SW480 (cell line): ENCODE measurements at regions not wholly inside any gene's neighbourhood (a gene's known extent, or its start where the extent isn't known, plus 50 kb on each side); places are given as distances from the start of the nearest gene placed in this dataset.

Experiments
- DNase-seq: peaks from one replicate; pipeline ENCODE4 v3.0.0-alpha.2; 2016; ENCODE audit warnings: low spot score

GRCh38 chr6:17047889-17048288, 54.0 kb upstream of the STMND1 start:
- no peak for DNase-seq

- no peak for DNase-seq
Measured at GRCh38 chr6:17045581-17046322, 56.1 kb upstream of the STMND1 start.

GRCh38 chr6:17043148-17043522, 58.7 kb upstream of the STMND1 start:
- no peak for DNase-seq

GRCh38 chr6:17042422-17043147, 59.3 kb upstream of the STMND1 start:
- DNase-seq, result peak; percentile 23

- no peak for DNase-seq
Measured at GRCh38 chr6:17039266-17039665, 62.6 kb upstream of the STMND1 start.

GRCh38 chr6:17038316-17038715, 63.5 kb upstream of the STMND1 start:
- DNase-seq, result no peak

- DNase-seq, result no peak
Measured at GRCh38 chr6:17036065-17036393, 65.8 kb upstream of the STMND1 start.

GRCh38 chr6:17035257-17036064, 66.4 kb upstream of the STMND1 start:
- DNase-seq, result no peak

GRCh38 chr6:17033746-17034145, 68.1 kb upstream of the STMND1 start:
- DNase-seq, result no peak

- DNase-seq, result no peak
Measured at GRCh38 chr6:17032988-17033634, 68.7 kb upstream of the STMND1 start.

- no peak for DNase-seq
Measured at GRCh38 chr6:17032590-17032987, 69.3 kb upstream of the STMND1 start.

GRCh38 chr6:17031961-17032360, 69.9 kb upstream of the STMND1 start:
- DNase-seq, result no peak

GRCh38 chr6:17027441-17027840, 74.4 kb upstream of the STMND1 start:
- no peak for DNase-seq

- DNase-seq, result no peak
Measured at GRCh38 chr6:17022604-17023003, 79.2 kb upstream of the STMND1 start.

GRCh38 chr6:17021539-17021889, 80.3 kb upstream of the STMND1 start:
- no peak for DNase-seq

- DNase-seq, result no peak
Measured at GRCh38 chr6:17020889-17021538, 80.8 kb upstream of the STMND1 start.

- no peak for DNase-seq
Measured at GRCh38 chr6:17018425-17018824, 83.4 kb upstream of the STMND1 start.

GRCh38 chr6:17017416-17017815, 84.4 kb upstream of the STMND1 start:
- peak; percentile 8 for DNase-seq

- no peak for DNase-seq
Measured at GRCh38 chr6:17015551-17016381, 86.1 kb upstream of the STMND1 start.

GRCh38 chr6:17015144-17015543, 86.7 kb upstream of the STMND1 start:
- DNase-seq, result no peak

GRCh38 chr6:17013701-17014100, 88.1 kb upstream of the STMND1 start:
- no peak for DNase-seq
